ENCODE measurements at regions not wholly inside any gene's neighbourhood (a gene's known extent, or its start where the extent isn't known, plus 50 kb on each side); places are given as distances from the start of the nearest gene placed in this dataset.

DNA sequence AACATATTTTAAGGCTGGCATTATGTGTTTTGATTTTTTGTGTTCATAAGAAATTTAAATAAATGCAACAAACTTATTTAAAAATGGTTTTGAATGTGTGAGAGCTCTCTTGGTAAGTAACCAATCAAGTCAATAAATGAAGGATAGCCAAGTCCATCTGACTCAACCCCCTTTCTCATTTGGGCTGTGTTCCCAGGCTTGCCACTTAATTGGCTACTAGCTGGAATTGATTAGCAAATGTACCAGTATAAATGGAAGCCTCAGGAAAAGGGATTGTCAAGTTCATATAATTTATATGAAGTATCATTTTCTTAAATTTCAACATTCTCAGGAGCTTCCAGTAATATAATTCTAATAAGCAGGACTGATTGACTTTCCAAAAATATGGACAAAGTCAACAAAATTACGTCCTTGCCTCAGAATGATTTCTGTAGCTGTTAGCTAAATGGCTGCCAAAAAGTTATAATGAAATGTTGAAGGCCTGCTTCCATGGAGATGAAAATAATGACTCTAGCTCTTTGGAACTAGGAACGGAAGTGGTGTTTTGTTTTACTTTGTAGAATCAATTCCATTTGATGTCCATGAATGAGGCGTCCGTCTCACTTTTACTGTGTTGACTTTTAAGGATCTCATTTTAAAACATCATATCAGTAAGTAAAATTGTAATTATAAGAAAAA, 614.9 kb downstream of the CDH26 start:
- DNase-seq, result no peak
- TF ChIP-seq, protein P1, sequence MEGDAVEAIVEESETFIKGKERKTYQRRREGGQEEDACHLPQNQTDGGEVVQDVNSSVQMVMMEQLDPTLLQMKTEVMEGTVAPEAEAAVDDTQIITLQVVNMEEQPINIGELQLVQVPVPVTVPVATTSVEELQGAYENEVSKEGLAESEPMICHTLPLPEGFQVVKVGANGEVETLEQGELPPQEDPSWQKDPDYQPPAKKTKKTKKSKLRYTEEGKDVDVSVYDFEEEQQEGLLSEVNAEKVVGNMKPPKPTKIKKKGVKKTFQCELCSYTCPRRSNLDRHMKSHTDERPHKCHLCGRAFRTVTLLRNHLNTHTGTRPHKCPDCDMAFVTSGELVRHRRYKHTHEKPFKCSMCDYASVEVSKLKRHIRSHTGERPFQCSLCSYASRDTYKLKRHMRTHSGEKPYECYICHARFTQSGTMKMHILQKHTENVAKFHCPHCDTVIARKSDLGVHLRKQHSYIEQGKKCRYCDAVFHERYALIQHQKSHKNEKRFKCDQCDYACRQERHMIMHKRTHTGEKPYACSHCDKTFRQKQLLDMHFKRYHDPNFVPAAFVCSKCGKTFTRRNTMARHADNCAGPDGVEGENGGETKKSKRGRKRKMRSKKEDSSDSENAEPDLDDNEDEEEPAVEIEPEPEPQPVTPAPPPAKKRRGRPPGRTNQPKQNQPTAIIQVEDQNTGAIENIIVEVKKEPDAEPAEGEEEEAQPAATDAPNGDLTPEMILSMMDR (IDR thresholded peaks at IDR 0.05), result no peak
- Histone ChIP-seq H3K27ac (no peak overlapping the region), H3K27me3 (ENCODE audit: low read depth) (no peaks in the 10 kb centered on the region), H3K4me1 (no peaks in the 10 kb centered on the region), H3K36me3 (no peaks in the 10 kb centered on the region), H3K4me3 (no peak overlapping the region), H3K9me3 (no peaks in the 10 kb centered on the region)
- ATAC-seq, result peak in 1 of 2 donors; percentile 14
- intact Hi-C loops (cut with DNase I), result no loop called here

DNA sequence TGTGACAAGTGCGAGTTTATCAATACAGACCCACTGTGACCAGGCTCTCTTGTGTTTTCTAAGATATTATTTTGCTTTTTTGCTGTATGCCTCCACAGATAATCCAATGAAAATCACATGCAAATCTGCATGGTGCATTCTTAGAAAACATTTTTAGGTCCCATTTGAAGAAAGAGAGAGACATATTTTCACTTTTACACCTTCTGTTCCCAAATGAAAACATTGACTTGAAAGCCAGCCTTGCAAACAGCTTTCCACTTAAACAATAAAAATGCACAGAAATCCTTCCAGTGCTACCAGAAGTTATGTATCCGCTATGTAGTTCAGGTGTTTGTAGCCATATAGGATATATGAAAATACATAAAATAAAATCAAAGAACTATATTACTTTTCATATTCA, 618.0 kb downstream of the CDH26 start:
- Histone ChIP-seq H3K9me3 (no peaks in the 10 kb centered on the region), H3K27ac (no peak overlapping the region), H3K4me3 (no peak overlapping the region), H3K27me3 (ENCODE audit: low read depth) (no peaks in the 10 kb centered on the region), H3K36me3 (no peaks in the 10 kb centered on the region), H3K4me1 (no peaks in the 10 kb centered on the region)
- ATAC-seq (no peak), DNase-seq (no peak)
- intact Hi-C loops (cut with DNase I), result no loop called here
- TF ChIP-seq, protein P1 (IDR thresholded peaks at IDR 0.05), result no peak

DNA sequence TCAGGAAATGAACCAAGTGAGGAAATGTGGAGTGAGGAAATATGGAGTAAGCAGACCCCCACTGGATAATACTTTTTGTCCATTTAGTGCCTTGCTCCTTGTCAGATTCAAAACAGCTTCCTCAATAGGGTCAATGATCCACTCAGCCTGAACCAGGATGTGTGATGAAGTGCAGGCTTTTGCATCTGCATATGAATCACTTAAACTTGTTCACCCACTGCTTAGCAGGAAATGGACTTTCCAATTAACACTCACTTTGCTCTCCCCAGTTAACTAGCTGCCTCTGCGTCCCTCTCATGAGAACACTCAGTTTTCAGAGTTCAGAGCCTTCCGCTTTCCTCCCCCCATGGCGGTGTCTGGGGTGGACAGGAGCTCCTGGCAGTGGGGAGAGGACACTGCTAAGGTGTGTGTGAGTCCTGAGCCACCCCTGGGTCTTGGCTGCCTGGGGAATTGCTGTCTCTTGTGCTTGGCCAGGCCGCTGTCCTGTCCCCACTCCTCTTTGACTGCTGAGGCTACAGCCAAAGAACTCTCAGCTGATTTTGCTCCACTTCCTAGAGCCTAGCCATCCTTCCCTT, 621.8 kb downstream of the CDH26 start:
- no peak for DNase-seq
- intact Hi-C loops (cut with DNase I), result no loop called here
- H3K4me1 ChIP-seq, result no peaks in the 10 kb centered on the region

DNA sequence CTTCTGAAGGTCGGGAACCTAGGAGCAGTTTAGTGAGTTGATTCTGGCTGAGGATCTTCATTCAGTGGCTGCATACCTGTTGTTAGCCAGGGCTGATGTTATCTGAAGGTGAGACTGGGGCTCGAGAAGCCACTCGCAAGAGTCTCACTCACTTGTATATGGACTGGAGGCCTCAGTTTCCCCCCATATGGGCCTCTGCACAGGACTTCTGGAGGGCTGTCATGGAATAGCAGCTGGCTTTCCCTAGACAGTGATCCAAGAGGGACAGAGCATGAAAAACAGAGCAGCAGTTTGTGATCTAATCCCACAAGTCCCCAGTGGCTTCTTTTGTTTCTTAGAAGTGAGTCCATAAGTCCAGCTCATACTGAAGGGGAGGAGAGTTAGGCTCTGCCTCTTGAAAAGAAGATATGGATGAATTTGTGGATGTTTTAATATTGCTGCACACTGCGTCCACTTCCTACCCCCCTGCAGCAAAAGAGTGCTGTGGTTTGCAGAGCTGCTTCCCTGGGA, 623.4 kb downstream of the CDH26 start:
- TF ChIP-seq, protein P1 (IDR thresholded peaks at IDR 0.05), result no peak
- intact Hi-C loops (cut with DNase I), result no loop called here
- H3K9me3 ChIP-seq, result no peaks in the 10 kb centered on the region
- DNase-seq (no peak), ATAC-seq (no peak)
- no peak overlapping the region for H3K4me3 ChIP-seq
- no peaks in the 10 kb centered on the region for H3K4me1 ChIP-seq
- no peaks in the 10 kb centered on the region for H3K36me3 ChIP-seq
- no peaks in the 10 kb centered on the region for H3K27me3 ChIP-seq (ENCODE audit: low read depth)
- H3K27ac ChIP-seq, result no peak overlapping the region

More for the DNA sequence above, 621.8 kb downstream of the CDH26 start:
- no peaks in the 10 kb centered on the region for H3K27me3 ChIP-seq (ENCODE audit: low read depth)
- ATAC-seq, result no peak
- no peaks in the 10 kb centered on the region for H3K9me3 ChIP-seq
- TF ChIP-seq, protein P1 (IDR thresholded peaks at IDR 0.05), result no peak
- H3K36me3 ChIP-seq, result no peaks in the 10 kb centered on the region
- H3K4me3 ChIP-seq, result no peak overlapping the region
- no peak overlapping the region for H3K27ac ChIP-seq

DNA sequence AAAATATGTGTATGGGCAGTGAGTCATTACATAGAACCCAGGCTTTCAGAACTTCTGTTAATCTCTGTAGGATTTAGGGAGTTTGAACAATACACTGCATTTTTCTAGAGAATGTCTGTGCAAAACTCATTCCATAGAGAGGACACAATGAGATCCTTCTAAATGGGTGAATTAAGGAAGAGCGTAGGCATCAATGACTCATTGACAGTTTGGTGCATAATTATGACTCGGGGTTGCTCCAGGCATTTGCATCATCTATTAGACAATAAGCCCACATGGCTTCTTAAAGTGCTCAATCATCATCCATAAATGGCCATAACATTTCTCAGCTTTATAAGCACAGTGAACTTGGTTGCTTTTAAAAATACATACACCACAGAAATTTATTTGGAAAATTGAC, 625.5 kb downstream of the CDH26 start:
- H3K9me3 ChIP-seq, result no peaks in the 10 kb centered on the region
- H3K4me1 ChIP-seq, result no peaks in the 10 kb centered on the region
- no peak for ATAC-seq
- H3K4me3 ChIP-seq, result no peak overlapping the region
- no peaks in the 10 kb centered on the region for H3K27me3 ChIP-seq (ENCODE audit: low read depth)
- TF ChIP-seq, protein P1 (IDR thresholded peaks at IDR 0.05), result no peak
- intact Hi-C loops (cut with DNase I), result no loop called here
- no peak overlapping the region for H3K27ac ChIP-seq
- no peaks in the 10 kb centered on the region for H3K36me3 ChIP-seq
- DNase-seq, result no peak
